ENCODE measurements at regions not wholly inside any gene's neighbourhood (a gene's known extent, or its start where the extent isn't known, plus 50 kb on each side); places are given as distances from the start of the nearest gene placed in this dataset.

DNA sequence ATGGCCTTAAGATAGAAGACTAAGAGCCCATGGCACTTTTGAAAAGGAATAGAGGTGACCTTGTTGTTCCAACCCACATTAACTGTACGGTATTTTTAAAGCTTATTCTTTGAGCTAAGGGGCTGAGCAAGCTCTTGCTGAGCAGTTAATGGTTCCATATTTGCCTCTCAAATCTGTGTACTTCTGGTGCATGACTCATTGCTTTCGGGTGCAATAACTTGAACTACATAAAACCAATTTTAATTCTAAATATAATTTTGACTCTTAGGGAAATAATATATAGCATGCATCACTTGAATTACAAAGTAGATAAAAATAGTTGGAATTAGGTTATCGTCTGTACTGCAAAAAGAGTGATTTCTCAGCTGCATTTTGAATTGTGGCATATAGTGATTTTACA is 348.1 kb upstream of the CITED2 start:
- TF ChIP-seq POLR2A (IDR thresholded peaks at IDR 0.05), result no peak
- TF ChIP-seq, protein P1, sequence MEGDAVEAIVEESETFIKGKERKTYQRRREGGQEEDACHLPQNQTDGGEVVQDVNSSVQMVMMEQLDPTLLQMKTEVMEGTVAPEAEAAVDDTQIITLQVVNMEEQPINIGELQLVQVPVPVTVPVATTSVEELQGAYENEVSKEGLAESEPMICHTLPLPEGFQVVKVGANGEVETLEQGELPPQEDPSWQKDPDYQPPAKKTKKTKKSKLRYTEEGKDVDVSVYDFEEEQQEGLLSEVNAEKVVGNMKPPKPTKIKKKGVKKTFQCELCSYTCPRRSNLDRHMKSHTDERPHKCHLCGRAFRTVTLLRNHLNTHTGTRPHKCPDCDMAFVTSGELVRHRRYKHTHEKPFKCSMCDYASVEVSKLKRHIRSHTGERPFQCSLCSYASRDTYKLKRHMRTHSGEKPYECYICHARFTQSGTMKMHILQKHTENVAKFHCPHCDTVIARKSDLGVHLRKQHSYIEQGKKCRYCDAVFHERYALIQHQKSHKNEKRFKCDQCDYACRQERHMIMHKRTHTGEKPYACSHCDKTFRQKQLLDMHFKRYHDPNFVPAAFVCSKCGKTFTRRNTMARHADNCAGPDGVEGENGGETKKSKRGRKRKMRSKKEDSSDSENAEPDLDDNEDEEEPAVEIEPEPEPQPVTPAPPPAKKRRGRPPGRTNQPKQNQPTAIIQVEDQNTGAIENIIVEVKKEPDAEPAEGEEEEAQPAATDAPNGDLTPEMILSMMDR (IDR thresholded peaks at IDR 0.05), result no peak

All from heart left ventricle (tissue), 13 donors.